Dedifferentiated amniotic fluid mesenchymal stem cell (primary cell): ENCODE measurements at regions not wholly inside any gene's neighbourhood (a gene's known extent, or its start where the extent isn't known, plus 50 kb on each side); places are given as distances from the start of the nearest gene placed in this dataset.

ENCODE experiments used
- DNase-seq: peaks from one replicate; pipeline ENCODE4 v3.0.0-alpha.2; 2016; ENCODE audit errors: extremely low spot score

- DNase-seq: no peak
These were observed 264.6 kb upstream of the CLINT1 start for GRCh38 chr5:158123595-158123994.

- DNase-seq: no peak
These were observed 262.7 kb upstream of the CLINT1 start for GRCh38 chr5:158121678-158122077.

- no peak for DNase-seq
These were observed 261.8 kb upstream of the CLINT1 start for GRCh38 chr5:158120760-158121159.

GRCh38 chr5:158119961-158120723 lies 261.2 kb upstream of the CLINT1 start:
- DNase-seq: peak; percentile 16

GRCh38 chr5:158117467-158118160 lies 258.7 kb upstream of the CLINT1 start:
- no peak for DNase-seq

- no peak for DNase-seq
These were observed 258.0 kb upstream of the CLINT1 start for GRCh38 chr5:158116965-158117364.

GRCh38 chr5:158115468-158115867 lies 256.5 kb upstream of the CLINT1 start:
- no peak for DNase-seq

GRCh38 chr5:158108177-158108576 lies 249.2 kb upstream of the CLINT1 start:
- DNase-seq: no peak

- no peak for DNase-seq
These were observed 241.5 kb upstream of the CLINT1 start for GRCh38 chr5:158100373-158100888.

- no peak for DNase-seq
These were observed 240.7 kb upstream of the CLINT1 start for GRCh38 chr5:158099571-158100105.

GRCh38 chr5:158096835-158097234 lies 237.9 kb upstream of the CLINT1 start:
- DNase-seq: no peak

- no peak for DNase-seq
These were observed 227.9 kb upstream of the CLINT1 start for GRCh38 chr5:158086856-158087255.

- no peak for DNase-seq
These were observed 225.3 kb upstream of the CLINT1 start for GRCh38 chr5:158084292-158084691.

GRCh38 chr5:158082696-158083287 lies 223.8 kb upstream of the CLINT1 start:
- DNase-seq: no peak

- no peak for DNase-seq
These were observed 221.2 kb upstream of the CLINT1 start for GRCh38 chr5:158080112-158080511.

- DNase-seq: no peak
These were observed 220.2 kb upstream of the CLINT1 start for GRCh38 chr5:158079097-158079496.

GRCh38 chr5:158074992-158075769 lies 216.2 kb upstream of the CLINT1 start:
- peak; percentile 91 for DNase-seq

GRCh38 chr5:158074597-158074991 lies 215.6 kb upstream of the CLINT1 start:
- no peak for DNase-seq

GRCh38 chr5:158070859-158071258 lies 211.9 kb upstream of the CLINT1 start:
- DNase-seq: no peak

GRCh38 chr5:158069838-158070237 lies 210.9 kb upstream of the CLINT1 start:
- no peak for DNase-seq

GRCh38 chr5:158068964-158069363 lies 210.0 kb upstream of the CLINT1 start:
- no peak for DNase-seq

- no peak for DNase-seq
These were observed 207.1 kb upstream of the CLINT1 start for GRCh38 chr5:158066076-158066475.
